Smooth muscle cell (in vitro differentiated cells): ENCODE measurements at regions not wholly inside any gene's neighbourhood (a gene's known extent, or its start where the extent isn't known, plus 50 kb on each side); places are given as distances from the start of the nearest gene placed in this dataset.

Experiments
- DNase-seq: peaks from one replicate; lab custom pipeline; 2025; ENCODE audit not compliant: unreplicated experiment; lab: John Stamatoyannopoulos, UW
- H2AFZ ChIP-seq: fragments of 200-600 bp; sonication (generic); 2 replicates; pipeline ENCODE4 v1.6.0; 2016; ENCODE audit warnings: antibody characterized with exemption, low read depth, mild to moderate bottlenecking
- H3F3A ChIP-seq: fragments of 200-600 bp; sonication (generic); 2 replicates; pipeline ENCODE4 v1.6.0; 2017; ENCODE audit warnings: antibody characterized with exemption, low read depth
- H3K27ac ChIP-seq: fragments of 200-600 bp; sonication (generic); 2 replicates; pipeline ENCODE4 v1.5.1; 2016; ENCODE audit warnings: low read depth, mild to moderate bottlenecking
- H3K27me3 ChIP-seq: fragments of 200-600 bp; sonication (generic); 2 replicates; pipeline ENCODE4 v1.6.1; 2016; ENCODE audit warnings: low read depth, mild to moderate bottlenecking
- H3K36me3 ChIP-seq: fragments of 200-600 bp; sonication (generic); 2 replicates; pipeline ENCODE4 v1.5.1; 2016; ENCODE audit warnings: low read depth
- H3K4me1 ChIP-seq: fragments of 200-600 bp; sonication (generic); 2 replicates; pipeline ENCODE4 v1.5.1; 2016; ENCODE audit warnings: low read depth
- H3K4me2 ChIP-seq: fragments of 200-600 bp; sonication (generic); 2 replicates; pipeline ENCODE4 v1.6.0; 2016; ENCODE audit warnings: mild to moderate bottlenecking
- H3K4me3 ChIP-seq: fragments of 200-600 bp; sonication (generic); 2 replicates; pipeline ENCODE4 v1.5.1; 2016; ENCODE audit warnings: mild to moderate bottlenecking
- H3K79me2 ChIP-seq: fragments of 200-600 bp; sonication (generic); 2 replicates; pipeline ENCODE4 v1.6.0; 2016; ENCODE audit warnings: low read depth, mild to moderate bottlenecking
- H3K9ac ChIP-seq: fragments of 200-600 bp; sonication (generic); 2 replicates; pipeline ENCODE4 v1.6.0; 2016; ENCODE audit warnings: low read depth
- H3K9me3 ChIP-seq: fragments of 200-600 bp; sonication (generic); replicated peaks from 2 replicates; pipeline ENCODE4 v1.5.1; 2016; ENCODE audit warnings: low read depth
- H4K20me1 ChIP-seq: fragments of 200-600 bp; sonication (generic); 2 replicates; pipeline ENCODE4 v1.6.0; 2016; ENCODE audit warnings: low read depth
- WGBS: methylation state at CpG from one replicate; pipeline ENCODE4 v1.1.7; 2016; ENCODE audit warnings: low lambda C conversion rate; 5-methylcytosine and 5-hydroxymethylcytosine counted together
- TF ChIP-seq, protein P1 (sequence below): fragments of 200-600 bp; sonication (generic); IDR thresholded peaks from 2 replicates; pipeline ENCODE4 v1.5.1; 2017; ENCODE audit warnings: borderline replicate concordance, mild to moderate bottlenecking, antibody characterized with exemption; ENCODE audit not compliant: insufficient read depth, poor library complexity, severe bottlenecking

DNA sequence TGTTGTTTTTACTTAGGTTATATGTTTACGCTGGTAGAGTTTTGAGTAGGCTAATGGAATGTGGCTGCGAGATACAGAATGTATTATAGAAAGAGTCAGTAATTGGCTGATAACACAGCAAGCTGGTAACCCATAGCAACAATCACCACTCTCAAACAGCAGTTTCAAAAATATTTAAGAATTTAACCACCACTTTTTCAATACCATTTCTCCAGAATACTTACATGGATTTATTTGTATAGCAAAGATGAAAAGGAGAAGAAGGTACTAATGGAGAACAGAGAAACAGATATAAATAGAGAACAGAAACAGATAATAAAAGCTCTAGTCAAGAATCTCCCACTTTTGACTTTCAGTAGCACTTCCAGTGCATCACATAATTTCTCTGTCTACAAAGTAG lies 188.3 kb upstream of the SLC39A10 start:
- 47% methylated on average over 2 of the region's 2 CpGs for WGBS
- H3K36me3 ChIP-seq = no peaks in the 10 kb centered on the region
- TF ChIP-seq, protein P1, sequence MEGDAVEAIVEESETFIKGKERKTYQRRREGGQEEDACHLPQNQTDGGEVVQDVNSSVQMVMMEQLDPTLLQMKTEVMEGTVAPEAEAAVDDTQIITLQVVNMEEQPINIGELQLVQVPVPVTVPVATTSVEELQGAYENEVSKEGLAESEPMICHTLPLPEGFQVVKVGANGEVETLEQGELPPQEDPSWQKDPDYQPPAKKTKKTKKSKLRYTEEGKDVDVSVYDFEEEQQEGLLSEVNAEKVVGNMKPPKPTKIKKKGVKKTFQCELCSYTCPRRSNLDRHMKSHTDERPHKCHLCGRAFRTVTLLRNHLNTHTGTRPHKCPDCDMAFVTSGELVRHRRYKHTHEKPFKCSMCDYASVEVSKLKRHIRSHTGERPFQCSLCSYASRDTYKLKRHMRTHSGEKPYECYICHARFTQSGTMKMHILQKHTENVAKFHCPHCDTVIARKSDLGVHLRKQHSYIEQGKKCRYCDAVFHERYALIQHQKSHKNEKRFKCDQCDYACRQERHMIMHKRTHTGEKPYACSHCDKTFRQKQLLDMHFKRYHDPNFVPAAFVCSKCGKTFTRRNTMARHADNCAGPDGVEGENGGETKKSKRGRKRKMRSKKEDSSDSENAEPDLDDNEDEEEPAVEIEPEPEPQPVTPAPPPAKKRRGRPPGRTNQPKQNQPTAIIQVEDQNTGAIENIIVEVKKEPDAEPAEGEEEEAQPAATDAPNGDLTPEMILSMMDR = no peak
- H3K4me1 ChIP-seq = no peaks in the 10 kb centered on the region
- no peaks in the 10 kb centered on the region for H3K9me3 ChIP-seq
- no peaks in the 10 kb centered on the region for H3K79me2 ChIP-seq
- H3K27me3 ChIP-seq = no peaks in the 10 kb centered on the region
- H3K4me2 ChIP-seq = no peak overlapping the region
- no peaks in the 10 kb centered on the region for H4K20me1 ChIP-seq
- H3F3A ChIP-seq = no peaks in the 10 kb centered on the region
- no peak overlapping the region for H3K27ac ChIP-seq
- no peak overlapping the region for H3K4me3 ChIP-seq
- no peak overlapping the region for H2AFZ ChIP-seq
- no peak for DNase-seq
- no peak overlapping the region for H3K9ac ChIP-seq

DNA sequence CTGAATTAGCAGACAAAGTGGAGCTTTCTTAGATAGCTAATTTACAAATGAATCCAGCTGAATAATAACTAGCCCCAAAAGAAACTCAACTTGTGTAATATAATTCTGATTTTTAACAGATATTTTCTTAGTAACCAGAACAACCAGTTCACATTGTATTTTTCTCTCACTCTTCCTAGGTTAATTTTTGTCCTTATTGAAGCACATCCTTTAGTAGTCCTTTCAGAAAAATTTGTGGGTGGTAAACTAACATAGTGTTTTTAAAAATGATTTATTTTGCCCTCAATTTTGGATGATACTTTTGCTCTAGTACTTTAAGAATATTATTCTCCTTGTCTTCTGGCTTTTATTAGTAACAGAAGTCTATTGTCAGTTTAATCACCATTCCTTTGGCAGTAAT lies 190.6 kb upstream of the SLC39A10 start:
- DNase-seq = no peak
- no peaks in the 10 kb centered on the region for H3K27me3 ChIP-seq
- H3K79me2 ChIP-seq = no peaks in the 10 kb centered on the region
- no peaks in the 10 kb centered on the region for H4K20me1 ChIP-seq
- H3K4me2 ChIP-seq = no peak overlapping the region
- H3K9ac ChIP-seq = no peak overlapping the region
- no peak overlapping the region for H3K27ac ChIP-seq
- no peaks in the 10 kb centered on the region for H3K9me3 ChIP-seq
- TF ChIP-seq, protein P1 = no peak
- H3F3A ChIP-seq = no peaks in the 10 kb centered on the region
- H3K4me3 ChIP-seq = no peak overlapping the region
- no peak overlapping the region for H2AFZ ChIP-seq
- H3K4me1 ChIP-seq = no peaks in the 10 kb centered on the region
- H3K36me3 ChIP-seq = no peaks in the 10 kb centered on the region

DNA sequence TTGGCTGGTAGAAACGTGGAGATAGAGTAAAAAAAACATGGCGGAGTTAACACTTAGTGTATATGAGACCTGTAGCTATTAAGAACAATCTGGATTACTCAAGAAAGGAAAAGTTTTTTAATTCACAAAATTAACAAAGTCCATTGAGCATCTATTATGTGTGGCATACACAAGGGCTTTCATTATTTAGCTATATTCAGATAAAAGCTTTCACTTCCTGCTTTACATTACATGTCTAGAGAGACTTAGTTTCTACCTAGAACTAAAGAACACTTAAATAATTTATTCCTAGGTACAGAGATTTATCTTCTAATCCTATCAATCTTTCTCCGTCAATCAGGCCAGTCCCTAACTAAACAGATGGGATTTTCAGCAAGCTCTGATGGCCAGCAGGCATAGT lies 196.0 kb upstream of the SLC39A10 start:
- TF ChIP-seq, protein P1 = no peak
- no peak overlapping the region for H3K27ac ChIP-seq
- H3K9me3 ChIP-seq = no peaks in the 10 kb centered on the region
- DNase-seq = no peak
- no peak overlapping the region for H3K9ac ChIP-seq
- no peak overlapping the region for H3K4me2 ChIP-seq
- H3K27me3 ChIP-seq = no peaks in the 10 kb centered on the region
- H4K20me1 ChIP-seq = no peaks in the 10 kb centered on the region
- 59% methylated on average over 3 of the region's 3 CpGs for WGBS
- H3K4me1 ChIP-seq = no peaks in the 10 kb centered on the region
- H3K4me3 ChIP-seq = no peak overlapping the region
- H2AFZ ChIP-seq = no peak overlapping the region
- no peaks in the 10 kb centered on the region for H3K36me3 ChIP-seq
- no peaks in the 10 kb centered on the region for H3F3A ChIP-seq
- H3K79me2 ChIP-seq = no peaks in the 10 kb centered on the region

DNA sequence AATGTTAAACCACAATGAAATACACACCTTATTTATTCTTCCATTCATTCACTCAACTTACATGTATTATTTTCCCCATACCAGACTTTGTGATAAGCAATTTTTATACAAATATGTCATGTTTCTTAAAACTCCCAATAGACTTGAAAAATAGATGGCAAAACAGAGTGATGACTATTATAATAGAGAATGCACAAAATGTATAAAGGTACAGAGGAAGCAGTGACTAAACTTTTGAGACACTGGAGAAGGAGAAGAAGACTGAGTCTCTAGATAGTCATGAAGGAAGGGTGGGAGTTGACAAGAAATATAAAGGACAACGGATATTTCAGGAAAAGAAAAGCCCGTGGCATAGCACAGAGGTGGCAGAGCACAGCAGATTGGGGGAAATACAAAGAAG lies 198.1 kb upstream of the SLC39A10 start:
- Histone ChIP-seq H3F3A (no peaks in the 10 kb centered on the region), H2AFZ (no peak overlapping the region), H3K9ac (no peak overlapping the region), H3K27ac (no peak overlapping the region), H3K27me3 (no peaks in the 10 kb centered on the region), H3K4me3 (no peak overlapping the region), H3K36me3 (no peaks in the 10 kb centered on the region), H4K20me1 (no peaks in the 10 kb centered on the region), H3K4me1 (no peaks in the 10 kb centered on the region), H3K79me2 (no peaks in the 10 kb centered on the region), H3K4me2 (no peak overlapping the region), H3K9me3 (no peaks in the 10 kb centered on the region)
- DNase-seq = no peak
- TF ChIP-seq, protein P1 = no peak
- WGBS = 93% methylated on average over 2 of the region's 2 CpGs
